Skin epidermis (tissue), 12 donors: ENCODE measurements at regions not wholly inside any gene's neighbourhood (a gene's known extent, or its start where the extent isn't known, plus 50 kb on each side); places are given as distances from the start of the nearest gene placed in this dataset.

Experiments
- H3K27ac ChIP-seq, 21 experiments: fragments of 200-600 bp; sonication (generic) in 11 of 21; one replicate each; pipeline ENCODE4 v1.5.0; 2020; ENCODE audit warnings: mild to moderate bottlenecking in 3 of 21, inconsistent platforms in 2 of 21, moderate library complexity in 2 of 21
- H3K4me3 ChIP-seq, 7 experiments: fragments of 200-600 bp; sonication (generic) in 2 of 7; one replicate each; pipeline ENCODE4 v1.5.0; 2020; ENCODE audit warnings: inconsistent platforms in 2 of 7, mild to moderate bottlenecking in 2 of 7, moderate library complexity in 1 of 7

DNA sequence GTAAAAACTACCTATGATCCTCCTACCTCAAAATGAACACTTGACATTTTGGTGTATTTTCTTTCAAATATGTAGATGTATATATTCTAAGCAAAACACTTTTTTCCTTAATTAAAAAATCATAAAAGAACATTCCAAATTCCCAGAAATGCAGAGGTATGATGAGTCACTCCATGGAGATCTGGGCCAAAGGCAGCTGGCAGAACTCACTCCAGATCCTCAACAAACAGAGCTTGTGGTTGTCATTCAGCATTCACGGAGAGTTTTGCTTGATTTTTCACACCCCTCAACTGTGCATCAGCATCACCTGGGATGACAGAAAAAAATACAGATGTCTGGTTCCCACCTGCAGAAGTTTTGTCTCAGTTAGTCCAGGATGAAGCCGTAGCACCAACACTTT lies 144.6 kb downstream of the KIT start:
- H3K4me3 ChIP-seq = no peak overlapping the region
- no peak overlapping the region for H3K27ac ChIP-seq

DNA sequence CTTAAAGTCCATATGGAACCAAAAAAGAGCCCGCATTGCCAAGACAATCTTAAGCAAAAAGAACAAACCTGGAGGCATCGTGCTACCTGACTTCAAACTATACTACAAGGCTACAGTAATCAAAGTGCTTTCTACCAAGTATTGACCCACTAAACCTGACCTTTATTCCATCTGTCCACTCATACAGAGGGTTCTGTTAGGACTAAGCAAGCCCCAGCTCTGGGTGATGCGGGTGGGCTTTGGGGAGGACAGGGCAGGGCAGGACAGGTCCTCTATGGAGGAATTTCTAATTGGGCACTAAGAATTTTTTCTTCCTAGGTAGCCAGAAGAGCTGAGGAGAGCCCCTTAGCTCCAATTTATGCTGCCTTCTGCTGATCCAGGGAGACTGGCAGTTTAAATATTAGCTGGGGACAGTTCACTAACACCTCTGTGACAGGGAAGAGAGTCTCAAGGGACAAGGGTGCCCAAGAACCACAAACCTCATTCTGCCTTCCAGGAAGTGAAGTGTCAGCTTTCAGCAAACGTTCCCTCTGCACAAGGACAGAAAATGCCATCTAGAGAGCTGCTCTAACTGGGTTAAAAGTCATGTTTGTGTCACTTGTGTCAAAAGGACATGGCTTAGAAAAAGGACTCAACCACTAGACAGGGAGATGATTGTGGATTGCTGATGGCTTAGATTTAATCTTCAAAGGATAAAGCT lies 143.2 kb downstream of the KIT start:
- Histone ChIP-seq H3K4me3 (no peak overlapping the region), H3K27ac (no peak overlapping the region)

DNA sequence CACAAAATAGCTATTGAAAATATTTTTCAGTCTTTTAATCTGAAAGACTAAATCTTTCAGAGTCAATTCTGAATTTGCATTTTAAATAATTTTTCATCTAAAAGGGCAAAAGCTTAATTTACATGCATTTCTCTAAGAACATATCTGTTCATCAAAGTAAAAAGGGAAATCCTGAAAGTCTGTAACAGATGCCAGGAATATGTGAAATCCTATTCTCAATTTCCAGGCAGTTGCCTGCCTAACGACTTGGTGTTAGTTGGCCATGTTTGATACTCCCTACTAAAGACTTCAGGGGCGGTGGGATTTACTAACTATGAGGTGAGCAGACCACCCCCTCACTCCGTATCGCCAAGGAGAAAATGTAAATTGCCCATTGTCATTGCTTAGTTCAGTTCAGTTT lies 136.8 kb downstream of the KIT start:
- Histone ChIP-seq H3K4me3 (no peak overlapping the region), H3K27ac (no peak overlapping the region)

DNA sequence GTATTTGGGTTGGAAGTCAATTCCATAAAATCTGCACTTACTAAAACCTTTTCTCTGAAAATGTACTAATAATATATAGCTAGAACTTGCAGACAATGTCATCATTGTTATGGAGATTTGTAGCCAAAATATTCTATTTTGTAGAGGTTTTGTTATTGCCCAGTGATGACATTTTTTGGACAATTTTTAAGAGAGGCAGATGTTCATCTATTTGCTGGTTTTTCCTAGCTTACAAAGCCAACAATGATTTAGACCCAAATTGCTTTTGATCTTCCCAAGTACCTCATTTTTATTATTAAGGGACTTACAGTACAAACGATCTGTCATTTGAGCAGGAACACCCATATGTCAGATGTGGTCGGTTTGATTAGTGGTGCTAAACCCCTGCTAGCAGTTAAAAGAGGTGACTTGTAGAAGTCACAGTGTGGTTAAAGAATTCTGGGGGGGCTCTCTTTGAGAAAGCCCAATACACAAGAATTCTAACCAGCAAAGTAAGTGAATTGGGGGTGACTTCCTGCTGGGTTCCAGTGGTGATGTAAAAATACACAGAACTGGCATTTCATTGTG lies 136.2 kb downstream of the KIT start:
- H3K4me3 ChIP-seq = no peak overlapping the region
- no peak overlapping the region for H3K27ac ChIP-seq
